Astrocyte (in vitro differentiated cells and primary cell): ENCODE measurements at regions not wholly inside any gene's neighbourhood (a gene's known extent, or its start where the extent isn't known, plus 50 kb on each side); places are given as distances from the start of the nearest gene placed in this dataset.

Source experiments
- CTCF ChIP-seq: IDR thresholded peaks from 2 replicates; pipeline ENCODE4 v1.5.1; 2011; ENCODE audit warnings: low read depth, mild to moderate bottlenecking, inconsistent platforms, low read length, moderate library complexity; ENCODE audit not compliant: insufficient read depth
- EZH2 ChIP-seq: IDR thresholded peaks from 2 replicates; pipeline ENCODE4 v1.6.1; 2012; ENCODE audit warnings: mild to moderate bottlenecking, low read length, inconsistent platforms; ENCODE audit not compliant: insufficient read depth

- TF ChIP-seq CTCF = no peak
- no peak for TF ChIP-seq EZH2
Observed at GRCh38 chr9:119523508-119523907, 154.3 kb upstream of the BRINP1 start.
